Endometrium (tissue), 2 donors: ENCODE measurements at regions not wholly inside any gene's neighbourhood (a gene's known extent, or its start where the extent isn't known, plus 50 kb on each side); places are given as distances from the start of the nearest gene placed in this dataset.

Source experiments
- FAIRE-seq: peaks from 2 replicates; lab custom pipeline; 2012; peaks lifted over from hg19 to GRCh38; lab: Jason Lieb, UNC
- donor health status: control.
- donor health status: control.

DNA sequence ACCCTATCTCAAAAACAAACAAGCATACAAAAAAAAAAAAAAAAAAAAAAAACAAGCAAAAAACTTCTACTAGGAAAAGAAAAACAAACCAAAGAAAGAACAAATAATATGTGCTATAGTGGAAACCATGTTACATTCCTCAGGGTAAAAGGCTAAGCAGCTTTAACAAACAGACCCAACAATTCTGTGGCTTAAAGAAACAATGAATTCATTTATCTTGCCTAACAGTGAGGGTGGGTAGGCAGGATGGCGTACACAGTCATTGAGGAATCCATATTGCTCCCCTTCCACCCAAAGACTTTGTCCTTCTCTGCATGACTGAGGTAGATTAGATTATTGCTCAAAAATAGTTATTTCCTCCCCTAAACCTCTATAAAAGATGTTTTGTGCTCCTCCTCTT, 63.1 kb upstream of the ITGA6 start:
- no peak for FAIRE-seq

DNA sequence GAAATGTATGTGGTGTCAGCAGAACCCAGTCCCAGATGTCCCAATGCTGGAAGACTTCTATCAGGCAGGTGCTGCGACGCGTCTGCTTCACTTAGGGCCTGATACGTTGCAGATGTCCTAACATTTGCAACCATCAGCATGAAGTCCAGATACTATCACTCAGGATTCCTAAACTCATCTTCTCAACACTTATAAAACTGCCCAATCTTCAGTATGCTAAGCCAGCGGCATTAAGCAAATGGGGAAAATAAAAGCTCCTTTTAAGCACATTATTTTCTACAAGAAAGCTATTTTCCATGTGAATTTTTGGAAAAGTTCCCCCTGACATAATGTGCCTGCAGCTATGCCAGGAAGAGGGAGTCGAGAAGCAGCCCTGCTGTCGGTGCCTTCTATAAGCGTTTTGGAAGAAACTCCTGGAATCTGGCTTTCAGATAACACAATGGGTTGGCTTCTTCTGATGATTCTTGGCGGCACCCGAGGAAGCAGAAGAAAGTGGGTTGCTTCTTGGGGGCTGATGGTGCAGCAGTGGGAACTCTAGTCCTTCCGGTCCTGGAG, 60.7 kb upstream of the ITGA6 start:
- no peak for FAIRE-seq

DNA sequence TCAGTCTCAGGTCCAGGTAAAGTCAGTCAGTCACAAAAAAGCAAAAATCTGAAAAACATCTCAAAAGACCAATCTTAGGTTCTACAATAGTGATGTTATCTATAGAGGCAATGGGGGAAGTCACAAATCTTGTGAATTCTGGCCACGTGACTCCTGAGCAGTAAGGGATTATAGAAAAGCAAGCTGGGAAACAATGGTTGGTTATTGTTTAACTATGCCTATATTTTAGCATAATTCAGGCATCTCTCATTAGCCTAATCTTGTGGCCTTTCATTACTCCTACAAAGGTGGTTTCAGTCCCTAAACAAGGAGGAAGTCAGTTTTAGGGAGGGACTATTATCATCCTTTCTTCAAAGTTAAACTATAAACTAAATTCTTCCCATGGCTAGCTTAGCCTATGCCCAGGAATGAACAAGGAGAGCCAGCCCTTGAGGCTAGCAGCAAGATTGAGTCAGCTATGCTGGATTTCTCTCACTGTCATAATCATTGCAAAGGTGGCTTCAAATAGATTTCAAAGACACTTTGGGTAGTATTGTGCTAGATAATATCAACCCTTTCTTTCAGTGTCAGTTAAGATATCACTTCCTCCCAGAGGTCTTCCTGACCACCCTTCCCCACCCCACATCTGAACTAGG, 56.4 kb upstream of the ITGA6 start:
- FAIRE-seq, result no peak

DNA sequence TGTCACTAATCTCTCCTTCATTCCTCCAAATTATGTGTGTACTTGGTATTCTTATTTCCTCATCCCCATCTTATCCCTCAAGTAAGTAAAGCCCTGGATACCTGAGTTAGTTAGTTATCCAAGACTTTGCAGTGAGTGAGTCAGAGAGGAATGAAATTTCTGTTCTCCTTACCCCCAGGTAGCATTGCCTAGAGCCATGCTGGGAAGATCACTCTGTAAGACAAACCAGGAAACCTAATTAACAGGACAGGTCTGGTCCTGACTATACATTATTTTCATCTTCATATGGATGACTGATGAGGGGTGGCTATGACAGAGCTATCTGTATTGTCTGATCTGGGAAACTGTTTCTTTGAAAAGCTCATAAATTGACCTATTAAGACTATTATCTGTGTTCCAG, 55.0 kb upstream of the ITGA6 start:
- FAIRE-seq, result no peak

DNA sequence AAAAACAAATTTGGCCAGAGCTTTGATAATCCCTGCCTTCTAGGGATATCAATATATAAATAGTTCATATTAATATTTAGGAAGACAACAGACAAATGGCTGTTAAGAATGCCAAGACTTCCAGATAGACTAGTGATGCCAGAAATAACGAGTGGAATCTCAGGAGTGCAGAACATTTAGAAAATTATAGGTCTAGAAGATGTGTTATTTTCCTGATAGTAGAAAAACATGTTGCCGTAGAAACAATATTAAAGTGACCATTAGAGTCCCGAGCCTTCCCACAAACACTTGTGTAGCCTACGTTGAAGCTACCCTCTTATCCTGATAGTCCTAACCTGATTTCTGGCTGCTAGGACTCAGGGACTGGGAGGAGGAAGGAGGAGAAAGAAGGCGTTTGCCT, 54.3 kb upstream of the ITGA6 start:
- FAIRE-seq, result no peak

DNA sequence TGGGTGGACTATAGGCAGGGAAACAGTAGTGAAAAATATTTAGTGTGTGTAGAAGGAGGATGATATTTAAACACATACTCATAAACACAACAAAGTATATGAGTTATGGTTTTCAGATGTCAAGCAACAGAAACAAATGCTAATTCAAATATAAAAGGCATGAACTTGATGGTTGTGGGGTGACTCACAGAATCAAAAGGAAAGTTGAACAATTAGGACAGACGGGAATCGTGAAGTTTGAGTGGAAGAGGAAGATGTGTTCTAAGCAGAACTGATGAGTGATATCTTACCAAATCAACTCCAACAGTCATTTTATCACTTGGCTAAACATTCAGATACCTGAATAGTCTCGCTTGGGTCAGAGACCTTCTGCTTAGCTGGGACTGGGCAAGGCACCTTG, 53.6 kb upstream of the ITGA6 start:
- FAIRE-seq, result no peak

DNA sequence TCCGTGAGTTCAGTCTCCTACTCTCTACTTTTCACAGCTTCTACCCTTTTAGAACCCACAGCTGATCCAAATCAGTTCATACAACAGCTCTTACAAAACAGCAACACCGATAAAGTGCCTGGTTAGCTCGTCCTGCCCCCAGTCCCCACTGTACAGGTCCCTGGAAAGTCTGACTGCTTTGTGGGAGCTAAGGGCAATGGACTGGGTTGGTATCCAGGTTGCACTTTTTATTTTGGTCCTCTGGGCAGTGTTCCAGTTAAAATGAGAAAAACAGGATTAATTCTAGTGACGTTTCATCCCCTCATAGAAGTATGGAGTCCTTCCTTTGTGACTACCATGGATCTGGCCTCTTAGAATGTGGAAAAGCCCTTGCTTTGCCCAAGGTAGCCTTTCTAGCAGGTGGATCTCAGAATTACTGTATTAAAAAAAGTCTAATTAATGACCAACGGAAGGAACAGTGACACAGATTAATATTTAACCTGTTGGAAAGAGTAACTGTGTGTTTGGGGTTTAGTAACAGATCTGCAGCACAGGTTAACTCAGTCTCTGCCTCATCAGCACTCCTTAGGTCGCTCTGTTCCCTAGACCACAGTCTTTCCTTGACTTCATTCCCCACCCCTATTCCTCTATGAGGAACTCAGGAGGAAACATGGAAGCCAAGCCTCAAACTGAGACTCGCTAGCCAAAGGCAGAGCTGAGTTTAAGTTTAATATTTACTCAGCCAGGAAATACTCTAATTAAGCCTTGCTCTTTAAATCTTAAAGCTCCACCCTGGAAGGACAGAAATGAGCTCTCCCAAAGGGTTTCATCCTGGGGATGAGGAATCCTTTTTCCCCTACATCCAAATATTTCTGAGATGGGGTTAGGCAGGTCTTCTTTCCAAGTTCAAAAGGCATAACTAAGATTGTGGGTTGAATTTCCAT, 52.8 kb upstream of the ITGA6 start:
- FAIRE-seq, result no peak

DNA sequence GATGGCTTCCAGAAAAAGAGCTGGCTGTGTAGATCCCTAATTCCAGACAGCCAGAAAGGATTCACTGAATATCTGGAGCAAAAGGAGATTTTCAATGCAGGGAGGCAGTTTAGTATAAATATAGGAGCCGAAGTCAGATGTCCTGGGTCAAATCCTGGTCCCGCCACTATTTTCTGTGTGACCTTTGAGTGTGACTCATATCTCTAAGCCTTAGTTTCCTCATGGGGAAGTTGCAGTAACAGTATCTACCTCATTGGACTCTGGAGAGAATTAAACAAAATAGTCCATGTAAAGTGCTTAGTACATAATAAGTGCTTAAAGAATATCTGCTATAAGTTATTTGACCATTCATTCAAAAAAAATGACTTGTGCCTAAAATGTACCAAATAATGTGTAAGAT, 52.1 kb upstream of the ITGA6 start:
- no peak for FAIRE-seq

DNA sequence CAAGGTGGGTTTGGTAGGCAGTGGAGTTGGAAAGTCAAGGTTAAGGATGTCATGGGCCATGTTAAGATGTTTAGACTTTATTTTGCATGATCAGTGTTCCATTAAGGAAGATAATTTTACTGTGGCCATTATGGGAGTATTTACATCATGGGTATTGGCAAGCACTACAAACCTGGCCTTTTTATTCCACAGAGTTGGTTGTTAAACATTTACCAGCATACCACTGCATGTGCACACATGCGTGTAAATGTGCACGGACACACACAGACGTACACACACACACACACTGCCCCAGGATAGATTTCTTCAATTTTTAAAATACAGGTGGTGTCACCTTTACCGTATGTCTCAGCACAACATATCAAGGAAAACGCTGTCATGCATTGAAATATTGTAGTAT, 51.4 kb upstream of the ITGA6 start:
- no peak for FAIRE-seq

DNA sequence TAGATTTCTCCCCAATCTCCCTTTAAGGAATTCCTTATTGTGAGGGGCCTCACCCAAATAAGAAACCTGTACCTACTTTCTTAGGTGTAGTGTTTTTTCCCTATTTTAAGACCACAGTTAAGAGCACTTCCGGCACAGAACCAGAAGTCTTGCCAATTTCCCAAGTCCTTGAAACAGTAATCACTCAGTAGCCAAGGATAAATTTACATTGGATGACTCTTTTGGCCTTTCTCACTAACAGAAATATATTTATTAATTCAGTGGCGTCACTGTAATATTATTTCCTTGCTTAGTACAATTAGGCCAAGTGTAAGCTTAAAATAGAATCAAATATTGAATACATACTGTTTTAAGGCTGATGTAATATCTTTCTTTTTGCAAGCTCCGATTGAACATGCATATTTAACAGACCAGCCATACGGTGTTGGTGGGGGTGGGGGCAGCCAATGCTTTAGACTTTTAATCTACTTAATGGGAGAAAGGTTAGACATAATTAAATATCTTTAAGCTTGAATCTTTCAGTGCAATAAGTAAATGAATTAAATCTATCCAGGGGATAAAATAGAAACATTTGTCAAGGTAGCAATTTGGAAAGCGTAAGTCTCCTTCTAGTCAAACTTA, 50.8 kb upstream of the ITGA6 start:
- no peak for FAIRE-seq

DNA sequence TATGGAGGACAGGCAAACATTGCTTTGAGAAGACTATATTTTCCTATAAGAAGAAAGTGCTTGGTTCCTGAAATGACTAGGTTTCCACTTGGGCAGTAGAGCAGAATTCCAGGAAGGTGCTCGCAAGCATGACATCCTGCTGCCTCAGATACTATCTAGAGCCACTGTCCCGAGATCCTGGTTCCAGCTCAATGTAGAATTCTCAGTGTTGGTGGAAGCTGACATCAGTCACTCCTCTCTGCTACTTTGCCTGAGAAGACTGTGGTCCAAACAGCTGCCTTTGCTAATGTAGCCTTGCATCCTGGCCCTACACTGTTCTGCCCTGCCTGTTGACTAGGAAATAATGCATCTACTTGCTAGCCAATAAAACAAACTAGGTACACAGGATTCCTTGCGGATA, 50.0 kb upstream of the ITGA6 start:
- no peak for FAIRE-seq
